GM12875 (cell line): ENCODE measurements at regions not wholly inside any gene's neighbourhood (a gene's known extent, or its start where the extent isn't known, plus 50 kb on each side); places are given as distances from the start of the nearest gene placed in this dataset.

ENCODE experiments used
- H3K4me3 ChIP-seq: one replicate; pipeline ENCODE4 v1.5.1; 2011; ENCODE audit warnings: low read depth, low read length, control low read depth
- CTCF ChIP-seq: IDR thresholded peaks from 2 replicates; pipeline ENCODE4 v1.5.1; 2011; ENCODE audit warnings: low read depth, mild to moderate bottlenecking, control low read depth, inconsistent platforms, low read length, moderate library complexity, borderline replicate concordance; ENCODE audit not compliant: insufficient read depth

GRCh38 chr4:178809921-178810320, 1367.7 kb upstream of the AGA start:
- TF ChIP-seq CTCF: no peak
- H3K4me3 ChIP-seq: no peak overlapping the region

- H3K4me3 ChIP-seq: no peak overlapping the region
- no peak for TF ChIP-seq CTCF
These were observed 1369.1 kb upstream of the AGA start for GRCh38 chr4:178811356-178811755.

GRCh38 chr4:178812866-178813265, 1370.6 kb upstream of the AGA start:
- no peak overlapping the region for H3K4me3 ChIP-seq
- TF ChIP-seq CTCF: no peak

GRCh38 chr4:178814908-178815307, 1372.7 kb upstream of the AGA start:
- no peak overlapping the region for H3K4me3 ChIP-seq
- no peak for TF ChIP-seq CTCF

- no peak for TF ChIP-seq CTCF
These were observed 1381.5 kb upstream of the AGA start for GRCh38 chr4:178823673-178824295.

GRCh38 chr4:178836865-178837264, 1394.6 kb upstream of the AGA start:
- no peak overlapping the region for H3K4me3 ChIP-seq
- TF ChIP-seq CTCF: no peak

More at GRCh38 chr4:178823673-178824295, 1381.5 kb upstream of the AGA start:
- H3K4me3 ChIP-seq: no peak overlapping the region

- no peak for TF ChIP-seq CTCF
- H3K4me3 ChIP-seq: no peak overlapping the region
These were observed 1396.5 kb upstream of the AGA start for GRCh38 chr4:178838776-178839175.
